HepG2 (cell line): ENCODE measurements at regions not wholly inside any gene's neighbourhood (a gene's known extent, or its start where the extent isn't known, plus 50 kb on each side); places are given as distances from the start of the nearest gene placed in this dataset.
"Not testable (repeated sequence)": the region's sequence is repeated elsewhere in the genome, so short reads cannot be mapped to it uniquely, and the experiment has no call there.

Experiments
- CTCF ChIP-seq: sonication (generic); formaldehyde crosslinking; IDR thresholded peaks from 2 replicates; pipeline ENCODE4 v1.5.0; 2020; ENCODE audit warnings: mild to moderate bottlenecking, missing genetic modification reagents, moderate library complexity
- FOXM1 ChIP-seq: sonication (generic); formaldehyde crosslinking; IDR thresholded peaks from 2 replicates; pipeline ENCODE4 v1.5.0; 2020; ENCODE audit warnings: missing genetic modification reagents
- ISX ChIP-seq: sonication (generic); formaldehyde crosslinking; conservative IDR thresholded peaks from 2 replicates; pipeline ENCODE4 v1.5.0; 2020; ENCODE audit warnings: missing genetic modification reagents
- KLF13 ChIP-seq: sonication (generic); formaldehyde crosslinking; IDR thresholded peaks from 2 replicates; pipeline ENCODE4 v1.4.0; 2020; ENCODE audit warnings: mild to moderate bottlenecking, missing genetic modification reagents
- NR2F1 ChIP-seq, 2 experiments: fragments of 450-650 bp in 1 of 2; formaldehyde crosslinking in 1 of 2; IDR thresholded peaks; 2 replicates each; pipeline versions ENCODE4 v1.5.0 to v1.6.1; 2016 to 2020; ENCODE audit warnings: mild to moderate bottlenecking in 1 of 2, missing compliant biosample characterization in 1 of 2, missing genetic modification reagents in 1 of 2, moderate library complexity in 1 of 2
- SIN3A ChIP-seq: IDR thresholded peaks from 2 replicates; pipeline ENCODE4 v1.6.1; 2011; ENCODE audit warnings: low read depth, mild to moderate bottlenecking, control low read depth, low read length, borderline replicate concordance
- TCF12 ChIP-seq, 2 experiments: fragments of 450-650 bp in 1 of 2; sonication (generic) in 1 of 2; formaldehyde crosslinking in 1 of 2; IDR thresholded peaks; 2 replicates each; pipeline versions ENCODE4 v1.6.1 to v1.8.0; 2017 to 2022; ENCODE audit warnings: antibody characterized with exemption in 1 of 2, mild to moderate bottlenecking in 1 of 2, missing genetic modification reagents in 1 of 2, moderate library complexity in 1 of 2
- ZFX ChIP-seq: sonication (generic); formaldehyde crosslinking; IDR thresholded peaks from 2 replicates; pipeline ENCODE4 v1.4.0; 2020; ENCODE audit warnings: mild to moderate bottlenecking, low read depth, missing genetic modification reagents, moderate library complexity
- TF ChIP-seq, protein P1 (sequence below): IDR thresholded peaks from 2 replicates; pipeline ENCODE4 v1.6.1; 2016

DNA sequence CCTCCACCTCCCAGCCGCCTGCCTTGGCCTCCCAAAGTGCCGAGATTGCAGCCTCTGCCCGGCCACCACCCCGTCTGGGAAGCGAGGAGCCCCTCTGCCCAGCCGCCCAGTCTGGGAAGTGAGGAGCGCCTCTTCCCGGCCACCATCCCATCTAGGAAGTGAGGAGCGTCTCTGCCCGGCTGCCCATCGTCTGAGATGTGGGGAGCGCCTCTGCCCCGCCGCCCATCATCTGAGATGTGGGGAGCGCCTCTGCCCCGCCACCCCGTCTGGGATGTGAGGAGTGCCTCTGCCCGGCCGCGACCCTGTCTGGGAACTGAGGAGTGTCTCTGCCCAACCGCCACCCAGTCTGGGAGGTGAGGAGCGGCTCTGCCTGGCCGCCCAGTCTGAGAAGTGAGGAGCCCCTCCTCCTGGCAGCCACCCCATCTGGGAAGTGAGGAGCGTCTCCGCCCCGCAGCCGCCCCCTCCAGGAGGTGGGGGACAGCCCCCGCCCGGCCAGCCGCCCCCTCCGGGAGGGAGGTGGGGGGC, 296.3 kb downstream of the HNRNPD start:
- not testable (repeated sequence) for TF ChIP-seq TCF12 (IDR thresholded peaks at IDR 0.05); TCF12 (CRISPR knock-in tag; IDR thresholded peaks at IDR 0.05); CTCF (CRISPR knock-in tag); KLF13 (CRISPR knock-in tag); NR2F1 (CRISPR knock-in tag; IDR thresholded peaks at IDR 0.05); FOXM1 (CRISPR knock-in tag); ISX (CRISPR knock-in tag); SIN3A; ZFX (CRISPR knock-in tag)
- TF ChIP-seq, protein P1, sequence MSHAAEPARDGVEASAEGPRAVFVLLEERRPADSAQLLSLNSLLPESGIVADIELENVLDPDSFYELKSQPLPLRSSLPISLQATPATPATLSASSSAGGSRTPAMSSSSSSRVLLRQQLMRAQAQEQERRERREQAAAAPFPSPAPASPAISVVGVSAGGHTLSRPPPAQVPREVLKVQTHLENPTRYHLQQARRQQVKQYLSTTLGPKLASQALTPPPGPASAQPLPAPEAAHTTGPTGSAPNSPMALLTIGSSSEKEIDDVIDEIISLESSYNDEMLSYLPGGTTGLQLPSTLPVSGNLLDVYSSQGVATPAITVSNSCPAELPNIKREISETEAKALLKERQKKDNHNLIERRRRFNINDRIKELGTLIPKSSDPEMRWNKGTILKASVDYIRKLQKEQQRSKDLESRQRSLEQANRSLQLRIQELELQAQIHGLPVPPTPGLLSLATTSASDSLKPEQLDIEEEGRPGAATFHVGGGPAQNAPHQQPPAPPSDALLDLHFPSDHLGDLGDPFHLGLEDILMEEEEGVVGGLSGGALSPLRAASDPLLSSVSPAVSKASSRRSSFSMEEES: not testable (repeated sequence)
